Hematopoietic multipotent progenitor cell treated with erythropoietin and hydrocortisone succinate and interleukin-3 and kit ligand, for 8 days (in vitro differentiated cells): ENCODE measurements at regions not wholly inside any gene's neighbourhood (a gene's known extent, or its start where the extent isn't known, plus 50 kb on each side); places are given as distances from the start of the nearest gene placed in this dataset.
"Not testable (repeated sequence)": the region's sequence is repeated elsewhere in the genome, so short reads cannot be mapped to it uniquely, and the experiment has no call there.

Experiments used
- DNase-seq: peaks from one replicate; pipeline ENCODE4 v3.0.0-alpha.2; 2015

- no peak for DNase-seq
Measured at GRCh38 chr15:31433091-31433490, 106.5 kb downstream of the KLF13 start.

- DNase-seq, result no peak
Measured at GRCh38 chr15:31433574-31433973, 106.9 kb downstream of the KLF13 start.

- DNase-seq, result no peak
Measured at GRCh38 chr15:31434275-31434587, 107.6 kb downstream of the KLF13 start.

- peak; percentile 73 for DNase-seq
Measured at GRCh38 chr15:31434588-31435260, 108.1 kb downstream of the KLF13 start.

GRCh38 chr15:31435261-31435911 lies 108.8 kb downstream of the KLF13 start:
- peak; percentile 93 for DNase-seq

- DNase-seq, result peak; percentile 82
Measured at GRCh38 chr15:31435912-31436628, 109.4 kb downstream of the KLF13 start.

- DNase-seq, result no peak
Measured at GRCh38 chr15:31437686-31438085, 111.1 kb downstream of the KLF13 start.

- DNase-seq, result no peak
Measured at GRCh38 chr15:31438601-31439265, 112.1 kb downstream of the KLF13 start.

GRCh38 chr15:31439328-31439727 lies 112.7 kb downstream of the KLF13 start:
- peak; percentile 80 for DNase-seq

- not testable (repeated sequence) for DNase-seq
Measured at GRCh38 chr15:31440216-31440615, 113.6 kb downstream of the KLF13 start.

- peak; percentile 41 for DNase-seq
Measured at GRCh38 chr15:31440754-31441311, 114.2 kb downstream of the KLF13 start.

GRCh38 chr15:31442226-31442625 lies 115.6 kb downstream of the KLF13 start:
- no peak for DNase-seq

- DNase-seq, result peak; percentile 50
Measured at GRCh38 chr15:31442699-31443111, 116.1 kb downstream of the KLF13 start.

- no peak for DNase-seq
Measured at GRCh38 chr15:31444844-31445243, 118.2 kb downstream of the KLF13 start.

GRCh38 chr15:31446546-31446945 lies 119.9 kb downstream of the KLF13 start:
- DNase-seq, result no peak

- DNase-seq, result no peak
Measured at GRCh38 chr15:31447931-31448634, 121.4 kb downstream of the KLF13 start.

GRCh38 chr15:31448635-31448979 lies 122.0 kb downstream of the KLF13 start:
- peak; percentile 90 for DNase-seq

- no peak for DNase-seq
Measured at GRCh38 chr15:31452595-31453557, 126.2 kb downstream of the KLF13 start.

- DNase-seq, result no peak
Measured at GRCh38 chr15:31453558-31454318, 127.1 kb downstream of the KLF13 start.

- DNase-seq, result peak; percentile 24
Measured at GRCh38 chr15:31455499-31455898, 128.9 kb downstream of the KLF13 start.
